Neural cell (in vitro differentiated cells): ENCODE measurements at regions not wholly inside any gene's neighbourhood (a gene's known extent, or its start where the extent isn't known, plus 50 kb on each side); places are given as distances from the start of the nearest gene placed in this dataset.

Experiments used
- H2AFZ ChIP-seq: fragments of 200-600, 300-800 bp; sonication (generic), shearing (Covaris generic); 2 replicates; pipeline ENCODE4 v1.6.0; 2014; ENCODE audit warnings: low read depth, mild to moderate bottlenecking, antibody characterized with exemption, low read length, moderate library complexity
- H3F3A ChIP-seq: fragments of 200-600 bp; shearing (Covaris generic); 2 replicates; pipeline ENCODE4 v1.6.1; 2016; ENCODE audit warnings: mild to moderate bottlenecking, moderate library complexity, mixed read lengths, antibody characterized with exemption, low read length; ENCODE audit not compliant: insufficient read depth, poor library complexity, severe bottlenecking
- H3K27ac ChIP-seq: fragments of 200-600, 300-800 bp; sonication (generic), shearing (Covaris generic); 2 replicates; pipeline ENCODE4 v1.5.1; 2014; ENCODE audit warnings: mild to moderate bottlenecking, low read length, moderate library complexity
- H3K27me3 ChIP-seq: fragments of 300-800, 200-600 bp; sonication (generic), shearing (Covaris generic); 2 replicates; pipeline ENCODE4 v1.6.0; 2014; ENCODE audit warnings: mild to moderate bottlenecking, low read depth, low read length, moderate library complexity; ENCODE audit not compliant: insufficient read depth
- H3K36me3 ChIP-seq: fragments of 300-800, 200-600 bp; sonication (generic), shearing (Covaris generic); 2 replicates; pipeline ENCODE4 v1.5.1; 2014; ENCODE audit warnings: mild to moderate bottlenecking, antibody characterized with exemption, low read length, moderate library complexity; ENCODE audit not compliant: insufficient read depth
- H3K4me2 ChIP-seq: fragments of 300-800, 200-600 bp; sonication (generic), shearing (Covaris generic); 2 replicates; pipeline ENCODE4 v1.6.0; 2014; ENCODE audit warnings: mild to moderate bottlenecking, low read length
- H3K4me3 ChIP-seq: fragments of 300-800, 200-600 bp; sonication (generic), shearing (Covaris generic); 2 replicates; pipeline ENCODE4 v1.5.1; 2014; ENCODE audit warnings: mild to moderate bottlenecking, low read length, moderate library complexity
- H3K79me2 ChIP-seq: fragments of 200-600 bp; shearing (Covaris generic); replicated peaks from 2 replicates; pipeline ENCODE4 v1.6.0; 2014; ENCODE audit warnings: mild to moderate bottlenecking, low read length, moderate library complexity; ENCODE audit not compliant: insufficient read depth
- H3K9ac ChIP-seq: fragments of 300-800, 200-600 bp; sonication (generic), shearing (Covaris generic); 2 replicates; pipeline ENCODE4 v1.6.1; 2016; ENCODE audit warnings: mild to moderate bottlenecking, low read length, mixed read lengths
- H3K9me2 ChIP-seq: fragments of 200-600 bp; shearing (Covaris generic); 2 replicates; pipeline ENCODE4 v1.6.1; 2016; ENCODE audit warnings: mild to moderate bottlenecking, low read length, mixed read lengths; ENCODE audit not compliant: insufficient read depth
- H3K9me3 ChIP-seq: fragments of 200-600, 300-800 bp; sonication (generic), shearing (Covaris generic); 2 replicates; pipeline ENCODE4 v1.6.1; 2016; ENCODE audit warnings: mild to moderate bottlenecking, mixed run types, low read length, moderate library complexity, mixed read lengths
- H4K20me1 ChIP-seq: fragments of 200-600 bp; shearing (Covaris generic); 2 replicates; pipeline ENCODE4 v1.6.1; 2016; ENCODE audit warnings: mild to moderate bottlenecking, mixed run types; ENCODE audit not compliant: insufficient read depth
- EP300 ChIP-seq: fragments of 450-650 bp; conservative IDR thresholded peaks from 2 replicates; pipeline ENCODE4 v1.6.1; 2014; ENCODE audit warnings: antibody characterized with exemption, mild to moderate bottlenecking, moderate library complexity; ENCODE audit not compliant: poor library complexity, severe bottlenecking
- EZH2 ChIP-seq: fragments of 200-600, 300-800 bp; shearing (Covaris generic), sonication (generic); IDR thresholded peaks from 2 replicates; pipeline ENCODE4 v1.6.1; 2014; ENCODE audit warnings: antibody characterized with exemption, low read length, borderline replicate concordance, mild to moderate bottlenecking; ENCODE audit not compliant: insufficient read depth, poor library complexity, severe bottlenecking
- MXI1 ChIP-seq: fragments of 450-650 bp; conservative IDR thresholded peaks from 2 replicates; pipeline ENCODE4 v1.6.1; 2014; ENCODE audit warnings: antibody characterized with exemption, mild to moderate bottlenecking; ENCODE audit not compliant: poor library complexity, severe bottlenecking
- POLR2AphosphoS5 ChIP-seq: IDR thresholded peaks from 2 replicates; pipeline ENCODE4 v1.6.1; 2012
- RAD21 ChIP-seq: fragments of 450-650 bp; conservative IDR thresholded peaks from 2 replicates; pipeline ENCODE4 v1.6.1; 2014; ENCODE audit warnings: antibody characterized with exemption, mild to moderate bottlenecking, moderate library complexity
- SMC3 ChIP-seq: fragments of 450-650 bp; conservative IDR thresholded peaks from 2 replicates; pipeline ENCODE4 v1.6.1; 2014; ENCODE audit warnings: antibody characterized with exemption, mild to moderate bottlenecking, moderate library complexity; ENCODE audit not compliant: poor library complexity
- TAF1 ChIP-seq: IDR thresholded peaks from 2 replicates; pipeline ENCODE4 v1.6.1; 2012; ENCODE audit warnings: low read depth
- TF ChIP-seq, protein P1 (sequence below): IDR thresholded peaks from 2 replicates; pipeline ENCODE4 v1.6.1; 2012; ENCODE audit warnings: borderline replicate concordance
- TF ChIP-seq, protein P2 (sequence below): fragments of 450-650 bp; IDR thresholded peaks from 2 replicates; pipeline ENCODE4 v1.5.1; 2014; ENCODE audit warnings: antibody characterized with exemption, mild to moderate bottlenecking, moderate library complexity; ENCODE audit not compliant: poor library complexity, severe bottlenecking

DNA sequence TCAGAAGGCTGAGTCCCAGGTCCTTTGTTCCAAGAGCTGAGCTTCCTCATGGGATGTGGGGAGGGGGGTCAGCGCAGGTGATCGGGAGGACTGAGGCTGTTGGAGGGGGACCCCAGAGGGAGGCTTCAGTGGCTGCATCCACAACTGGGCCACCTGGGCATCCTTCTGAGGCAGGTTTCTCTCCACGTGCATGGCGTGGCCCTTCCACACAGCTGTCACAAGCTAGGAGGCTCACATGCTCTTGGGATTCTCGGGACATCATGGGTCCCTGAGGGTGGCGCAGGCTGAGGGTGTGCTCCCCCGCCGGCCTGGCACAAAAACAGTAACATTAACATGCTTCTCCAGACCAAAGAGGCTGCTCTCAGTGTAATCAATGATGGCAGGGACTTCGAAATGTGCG lies 229.6 kb upstream of the AJAP1 start:
- Histone ChIP-seq H3K27ac (no peak overlapping the region), H3K9me3 (no peaks in the 10 kb centered on the region), H3K79me2 (no peaks in the 10 kb centered on the region), H3K9me2 (no peaks in the 10 kb centered on the region), H3K27me3 (no peaks in the 10 kb centered on the region), H3K4me2 (no peak overlapping the region), H3K9ac (no peak overlapping the region), H3K4me3 (no peak overlapping the region), H2AFZ (no peak overlapping the region), H3K36me3 (no peaks in the 10 kb centered on the region), H4K20me1 (no peaks in the 10 kb centered on the region), H3F3A (no peaks in the 10 kb centered on the region)
- TF ChIP-seq TAF1 = no peak
- no peak for TF ChIP-seq EZH2
- no peak for TF ChIP-seq SMC3
- TF ChIP-seq, protein P1, sequence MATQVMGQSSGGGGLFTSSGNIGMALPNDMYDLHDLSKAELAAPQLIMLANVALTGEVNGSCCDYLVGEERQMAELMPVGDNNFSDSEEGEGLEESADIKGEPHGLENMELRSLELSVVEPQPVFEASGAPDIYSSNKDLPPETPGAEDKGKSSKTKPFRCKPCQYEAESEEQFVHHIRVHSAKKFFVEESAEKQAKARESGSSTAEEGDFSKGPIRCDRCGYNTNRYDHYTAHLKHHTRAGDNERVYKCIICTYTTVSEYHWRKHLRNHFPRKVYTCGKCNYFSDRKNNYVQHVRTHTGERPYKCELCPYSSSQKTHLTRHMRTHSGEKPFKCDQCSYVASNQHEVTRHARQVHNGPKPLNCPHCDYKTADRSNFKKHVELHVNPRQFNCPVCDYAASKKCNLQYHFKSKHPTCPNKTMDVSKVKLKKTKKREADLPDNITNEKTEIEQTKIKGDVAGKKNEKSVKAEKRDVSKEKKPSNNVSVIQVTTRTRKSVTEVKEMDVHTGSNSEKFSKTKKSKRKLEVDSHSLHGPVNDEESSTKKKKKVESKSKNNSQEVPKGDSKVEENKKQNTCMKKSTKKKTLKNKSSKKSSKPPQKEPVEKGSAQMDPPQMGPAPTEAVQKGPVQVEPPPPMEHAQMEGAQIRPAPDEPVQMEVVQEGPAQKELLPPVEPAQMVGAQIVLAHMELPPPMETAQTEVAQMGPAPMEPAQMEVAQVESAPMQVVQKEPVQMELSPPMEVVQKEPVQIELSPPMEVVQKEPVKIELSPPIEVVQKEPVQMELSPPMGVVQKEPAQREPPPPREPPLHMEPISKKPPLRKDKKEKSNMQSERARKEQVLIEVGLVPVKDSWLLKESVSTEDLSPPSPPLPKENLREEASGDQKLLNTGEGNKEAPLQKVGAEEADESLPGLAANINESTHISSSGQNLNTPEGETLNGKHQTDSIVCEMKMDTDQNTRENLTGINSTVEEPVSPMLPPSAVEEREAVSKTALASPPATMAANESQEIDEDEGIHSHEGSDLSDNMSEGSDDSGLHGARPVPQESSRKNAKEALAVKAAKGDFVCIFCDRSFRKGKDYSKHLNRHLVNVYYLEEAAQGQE = no peak
- no peak for TF ChIP-seq EP300

DNA sequence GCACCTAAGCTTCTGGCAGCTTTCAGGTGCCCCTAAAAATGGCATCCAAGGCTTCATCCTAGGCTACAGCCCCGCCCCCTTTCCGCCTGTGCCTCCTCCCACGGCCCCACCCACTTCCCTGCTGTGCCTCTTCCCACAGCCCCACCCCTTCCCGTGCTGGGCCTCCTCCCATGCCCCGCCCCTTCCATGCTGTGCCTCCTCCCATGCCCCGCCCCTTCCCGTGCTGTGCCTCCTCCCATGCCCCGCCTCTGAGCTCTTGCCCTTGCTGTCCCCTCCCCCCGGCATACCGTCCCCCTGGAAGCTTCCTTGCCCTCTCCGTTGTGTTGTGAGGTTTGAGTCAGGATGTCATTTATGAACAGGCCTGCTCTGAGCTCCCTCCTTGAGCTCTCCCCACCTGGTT lies 228.5 kb upstream of the AJAP1 start:
- H3K9me3 ChIP-seq = no peaks in the 10 kb centered on the region
- H3K27ac ChIP-seq = no peak overlapping the region
- H3F3A ChIP-seq = no peaks in the 10 kb centered on the region
- no peaks in the 10 kb centered on the region for H4K20me1 ChIP-seq
- no peaks in the 10 kb centered on the region for H3K27me3 ChIP-seq
- no peaks in the 10 kb centered on the region for H3K9me2 ChIP-seq
- H3K4me2 ChIP-seq = no peak overlapping the region
- H2AFZ ChIP-seq = no peak overlapping the region
- TF ChIP-seq RAD21 (no peak), POLR2AphosphoS5 (no peak), MXI1 (no peak), EP300 (no peak), TAF1 (no peak), SMC3 (no peak), EZH2 (no peak)
- TF ChIP-seq, protein P2, sequence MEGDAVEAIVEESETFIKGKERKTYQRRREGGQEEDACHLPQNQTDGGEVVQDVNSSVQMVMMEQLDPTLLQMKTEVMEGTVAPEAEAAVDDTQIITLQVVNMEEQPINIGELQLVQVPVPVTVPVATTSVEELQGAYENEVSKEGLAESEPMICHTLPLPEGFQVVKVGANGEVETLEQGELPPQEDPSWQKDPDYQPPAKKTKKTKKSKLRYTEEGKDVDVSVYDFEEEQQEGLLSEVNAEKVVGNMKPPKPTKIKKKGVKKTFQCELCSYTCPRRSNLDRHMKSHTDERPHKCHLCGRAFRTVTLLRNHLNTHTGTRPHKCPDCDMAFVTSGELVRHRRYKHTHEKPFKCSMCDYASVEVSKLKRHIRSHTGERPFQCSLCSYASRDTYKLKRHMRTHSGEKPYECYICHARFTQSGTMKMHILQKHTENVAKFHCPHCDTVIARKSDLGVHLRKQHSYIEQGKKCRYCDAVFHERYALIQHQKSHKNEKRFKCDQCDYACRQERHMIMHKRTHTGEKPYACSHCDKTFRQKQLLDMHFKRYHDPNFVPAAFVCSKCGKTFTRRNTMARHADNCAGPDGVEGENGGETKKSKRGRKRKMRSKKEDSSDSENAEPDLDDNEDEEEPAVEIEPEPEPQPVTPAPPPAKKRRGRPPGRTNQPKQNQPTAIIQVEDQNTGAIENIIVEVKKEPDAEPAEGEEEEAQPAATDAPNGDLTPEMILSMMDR = no peak
- TF ChIP-seq, protein P1 = no peak
- H3K4me3 ChIP-seq = no peak overlapping the region
- no peaks in the 10 kb centered on the region for H3K79me2 ChIP-seq
- H3K36me3 ChIP-seq = no peaks in the 10 kb centered on the region
- no peak overlapping the region for H3K9ac ChIP-seq
